GM12878 (cell line): ENCODE measurements at regions not wholly inside any gene's neighbourhood (a gene's known extent, or its start where the extent isn't known, plus 50 kb on each side); places are given as distances from the start of the nearest gene placed in this dataset.

Experiments used
- ATAC-seq: fragments of 200-7000 bp; cut with Tn5 transposase; 3 replicates; pipeline ENCODE4 v1.9.1; 2020; ENCODE audit warnings: mild to moderate bottlenecking, moderate library complexity
- BruUV-seq: library from RNA; stranded (reverse); fragments of 400-500 nt; replicated peaks from 2 replicates; lab custom pipeline; 2021; lab: Mats Ljungman, UMichigan
- CTCF ChIA-PET: fragments of 300-600 bp; sonication (Branson Sonifier 250); formaldehyde crosslinking; extraction: SDS; loops from one replicate; lab custom pipeline; 2021; ENCODE audit warnings: inconsistent platforms; lab: Yijun Ruan, JAX
- POLR2A ChIA-PET: fragments of 350-600 bp; formaldehyde crosslinking; extraction: SDS; loops from one replicate; lab custom pipeline; 2021; ENCODE audit warnings: inconsistent platforms; lab: Charles Lee
- RAD21 ChIA-PET: fragments of 300-600 bp; sonication (Branson Sonifier 250); formaldehyde crosslinking; loops from one replicate; lab custom pipeline; 2023; ENCODE audit warnings: antibody characterized with exemption; ENCODE audit not compliant: unreplicated experiment; lab: Charles Lee
- SMC1A ChIA-PET: fragments of 300-600 bp; sonication (Branson Sonifier 250); formaldehyde crosslinking; loops from one replicate; lab custom pipeline; 2023; ENCODE audit not compliant: unreplicated experiment, uncharacterized antibody; lab: Charles Lee
- DNase-seq: peaks from one replicate; pipeline ENCODE4 v3.0.0-alpha.2; 2011; ENCODE audit warnings: low read depth, low spot score
- FAIRE-seq: peaks from 3 replicates; lab custom pipeline; 2011; peaks lifted over from hg19 to GRCh38; lab: Jason Lieb, UNC
- H2AFZ ChIP-seq: 2 replicates; pipeline ENCODE4 v1.6.0; 2011; ENCODE audit warnings: low read depth, low read length, control low read depth; ENCODE audit not compliant: control insufficient read depth
- H3K27ac ChIP-seq: 2 replicates; pipeline ENCODE4 v1.5.1; 2011; ENCODE audit warnings: control low read depth; ENCODE audit not compliant: control insufficient read depth, insufficient read depth
- H3K27me3 ChIP-seq, 2 experiments: replicated peaks in 1 of 2; 2 replicates each; pipeline versions ENCODE4 v1.6.0 to v1.6.1; 2011; ENCODE audit warnings: low read length in 1 of 2; ENCODE audit not compliant: control insufficient read depth in 2 of 2, insufficient read depth in 2 of 2
- H3K36me3 ChIP-seq, 2 experiments: 2 replicates each; pipeline ENCODE4 v1.5.1; 2011; ENCODE audit warnings: low read length in 1 of 2; ENCODE audit not compliant: control insufficient read depth in 2 of 2, insufficient read depth in 2 of 2
- H3K4me1 ChIP-seq: 2 replicates; pipeline ENCODE4 v1.6.1; 2011; ENCODE audit warnings: mild to moderate bottlenecking, low read length, moderate library complexity, mixed read lengths; ENCODE audit not compliant: control insufficient read depth, insufficient read depth
- H3K4me2 ChIP-seq: 2 replicates; pipeline ENCODE4 v1.6.0; 2011; ENCODE audit warnings: control low read depth; ENCODE audit not compliant: control insufficient read depth, insufficient read depth
- H3K4me3 ChIP-seq: fragments of 200-600 bp; sonication (generic); 2 replicates; pipeline ENCODE4 v1.5.1; 2016
- H3K79me2 ChIP-seq: 2 replicates; pipeline ENCODE4 v1.6.0; 2011; ENCODE audit warnings: low read length; ENCODE audit not compliant: control insufficient read depth, insufficient read depth
- H3K9ac ChIP-seq: 2 replicates; pipeline ENCODE4 v1.8.0; 2011; ENCODE audit warnings: low read length, control low read depth, mixed read lengths; ENCODE audit not compliant: control insufficient read depth, insufficient read depth
- H3K9me3 ChIP-seq: replicated peaks from 3 replicates; pipeline ENCODE4 v1.5.1; 2011; ENCODE audit warnings: mild to moderate bottlenecking, low read length; ENCODE audit not compliant: control insufficient read depth, insufficient read depth
- H4K20me1 ChIP-seq: 2 replicates; pipeline ENCODE4 v1.6.0; 2011; ENCODE audit not compliant: control insufficient read depth, insufficient read depth
- IKZF1 ChIP-seq: fragments of 450-650 bp; conservative IDR thresholded peaks from 2 replicates; pipeline ENCODE4 v1.6.1; 2017; ENCODE audit warnings: antibody characterized with exemption, mild to moderate bottlenecking
- JUND ChIP-seq: IDR thresholded peaks from 2 replicates; pipeline ENCODE4 v1.6.1; 2012; ENCODE audit warnings: low read depth, mild to moderate bottlenecking, low read length, improper control_type of control experiment, moderate library complexity
- KAT2A ChIP-seq: conservative IDR thresholded peaks from 2 replicates; pipeline ENCODE4 v1.6.1; 2011; ENCODE audit warnings: low read depth, low read length; ENCODE audit not compliant: control insufficient read depth
- LARP7 ChIP-seq: fragments of 450-650 bp; IDR thresholded peaks from 2 replicates; pipeline ENCODE4 v1.6.1; 2017; ENCODE audit warnings: mild to moderate bottlenecking
- MLLT1 ChIP-seq: fragments of 450-650 bp; IDR thresholded peaks from 2 replicates; pipeline ENCODE4 v1.6.1; 2016; ENCODE audit warnings: mild to moderate bottlenecking
- POLR2AphosphoS2 ChIP-seq: IDR thresholded peaks from 2 replicates; pipeline ENCODE4 v1.6.1; 2011; ENCODE audit warnings: low read depth, mild to moderate bottlenecking, low read length, improper control_type of control experiment, moderate library complexity
- POU2F2 ChIP-seq: IDR thresholded peaks from 3 replicates; pipeline ENCODE4 v1.6.1; 2011; ENCODE audit warnings: low read depth, mild to moderate bottlenecking, low read length, borderline replicate concordance
- TAF1 ChIP-seq: IDR thresholded peaks from 2 replicates; pipeline ENCODE4 v1.6.1; 2011; ENCODE audit warnings: mild to moderate bottlenecking, low read depth, low read length, borderline replicate concordance
- TCF3 ChIP-seq: IDR thresholded peaks from 2 replicates; pipeline ENCODE4 v1.6.1; 2012; ENCODE audit warnings: low read depth, mild to moderate bottlenecking, low read length, borderline replicate concordance; ENCODE audit not compliant: insufficient read depth
- ZBED1 ChIP-seq: IDR thresholded peaks from 2 replicates; pipeline ENCODE4 v1.6.1; 2016; ENCODE audit warnings: borderline replicate concordance
- WGBS: methylation state at CpG from one replicate; pipeline ENCODE4 v1.1.6; 2016; ENCODE audit warnings: low lambda C conversion rate; ENCODE audit not compliant: insufficient replicate concordance, insufficient coverage; ENCODE audit errors: missing lambda C conversion rate; 5-methylcytosine and 5-hydroxymethylcytosine counted together
- in situ Hi-C: fragments of 300-500 bp; cut with MboI; formaldehyde crosslinking; loops from 9 replicates; pipeline ENCODE4 v1.14.3; 2018; ENCODE audit warnings: mixed read lengths
- intact Hi-C: fragments of 100-400 bp; cut with micrococcal nuclease; formaldehyde crosslinking; loops from one replicate; pipeline ENCODE4 v1.14.2; 2022; ENCODE audit not compliant: unreplicated experiment
- TF ChIP-seq, protein P1 (sequence below): fragments of 450-650 bp; IDR thresholded peaks from 2 replicates; pipeline ENCODE4 v1.6.1; 2017; ENCODE audit warnings: mild to moderate bottlenecking, moderate library complexity
- TF ChIP-seq, protein P2 (sequence below): IDR thresholded peaks from 2 replicates; pipeline ENCODE4 v1.6.1; 2012; ENCODE audit warnings: low read depth, low read length, improper control_type of control experiment
- TF ChIP-seq, protein P3 (sequence below): IDR thresholded peaks from 2 replicates; pipeline ENCODE4 v1.6.1; 2011; ENCODE audit warnings: low read depth, mild to moderate bottlenecking, low read length, moderate library complexity, borderline replicate concordance; ENCODE audit errors: extremely low read depth

- TF ChIP-seq, protein P1, sequence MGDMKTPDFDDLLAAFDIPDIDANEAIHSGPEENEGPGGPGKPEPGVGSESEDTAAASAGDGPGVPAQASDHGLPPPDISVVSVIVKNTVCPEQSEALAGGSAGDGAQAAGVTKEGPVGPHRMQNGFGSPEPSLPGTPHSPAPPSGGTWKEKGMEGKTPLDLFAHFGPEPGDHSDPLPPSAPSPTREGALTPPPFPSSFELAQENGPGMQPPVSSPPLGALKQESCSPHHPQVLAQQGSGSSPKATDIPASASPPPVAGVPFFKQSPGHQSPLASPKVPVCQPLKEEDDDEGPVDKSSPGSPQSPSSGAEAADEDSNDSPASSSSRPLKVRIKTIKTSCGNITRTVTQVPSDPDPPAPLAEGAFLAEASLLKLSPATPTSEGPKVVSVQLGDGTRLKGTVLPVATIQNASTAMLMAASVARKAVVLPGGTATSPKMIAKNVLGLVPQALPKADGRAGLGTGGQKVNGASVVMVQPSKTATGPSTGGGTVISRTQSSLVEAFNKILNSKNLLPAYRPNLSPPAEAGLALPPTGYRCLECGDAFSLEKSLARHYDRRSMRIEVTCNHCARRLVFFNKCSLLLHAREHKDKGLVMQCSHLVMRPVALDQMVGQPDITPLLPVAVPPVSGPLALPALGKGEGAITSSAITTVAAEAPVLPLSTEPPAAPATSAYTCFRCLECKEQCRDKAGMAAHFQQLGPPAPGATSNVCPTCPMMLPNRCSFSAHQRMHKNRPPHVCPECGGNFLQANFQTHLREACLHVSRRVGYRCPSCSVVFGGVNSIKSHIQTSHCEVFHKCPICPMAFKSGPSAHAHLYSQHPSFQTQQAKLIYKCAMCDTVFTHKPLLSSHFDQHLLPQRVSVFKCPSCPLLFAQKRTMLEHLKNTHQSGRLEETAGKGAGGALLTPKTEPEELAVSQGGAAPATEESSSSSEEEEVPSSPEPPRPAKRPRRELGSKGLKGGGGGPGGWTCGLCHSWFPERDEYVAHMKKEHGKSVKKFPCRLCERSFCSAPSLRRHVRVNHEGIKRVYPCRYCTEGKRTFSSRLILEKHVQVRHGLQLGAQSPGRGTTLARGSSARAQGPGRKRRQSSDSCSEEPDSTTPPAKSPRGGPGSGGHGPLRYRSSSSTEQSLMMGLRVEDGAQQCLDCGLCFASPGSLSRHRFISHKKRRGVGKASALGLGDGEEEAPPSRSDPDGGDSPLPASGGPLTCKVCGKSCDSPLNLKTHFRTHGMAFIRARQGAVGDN: no peak
- TF ChIP-seq, protein P2, sequence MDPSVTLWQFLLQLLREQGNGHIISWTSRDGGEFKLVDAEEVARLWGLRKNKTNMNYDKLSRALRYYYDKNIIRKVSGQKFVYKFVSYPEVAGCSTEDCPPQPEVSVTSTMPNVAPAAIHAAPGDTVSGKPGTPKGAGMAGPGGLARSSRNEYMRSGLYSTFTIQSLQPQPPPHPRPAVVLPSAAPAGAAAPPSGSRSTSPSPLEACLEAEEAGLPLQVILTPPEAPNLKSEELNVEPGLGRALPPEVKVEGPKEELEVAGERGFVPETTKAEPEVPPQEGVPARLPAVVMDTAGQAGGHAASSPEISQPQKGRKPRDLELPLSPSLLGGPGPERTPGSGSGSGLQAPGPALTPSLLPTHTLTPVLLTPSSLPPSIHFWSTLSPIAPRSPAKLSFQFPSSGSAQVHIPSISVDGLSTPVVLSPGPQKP: no peak
- TF ChIP-seq, all 136 proteins: peak for 0
These were observed 107.3 kb upstream of the SELENOK start (continued) for GRCh38 chr3:53998980-53999379.

- Histone ChIP-seq H2AFZ (no peak overlapping the region), H3K79me2 (no peaks in the 10 kb centered on the region), H3K4me3 (no peak overlapping the region), H4K20me1 (no peaks in the 10 kb centered on the region), H3K9ac (no peak overlapping the region), H3K27ac (no peak overlapping the region), H3K36me3 (no peaks in the 10 kb centered on the region), H3K4me1 (no peaks in the 10 kb centered on the region), H3K27me3 (peaks cover 0 to 2% of the 10 kb centered on the region in 2 experiments; a peak in 3 of 4 replicates), H3K4me2 (no peak overlapping the region), H3K9me3 (no peaks in the 10 kb centered on the region)
- ChIA-PET POLR2A (no interaction called here), RAD21 (no interaction called here), CTCF (no interaction called here), SMC1A (no interaction called here)
- 33% methylated on average over 4 of the region's 4 CpGs for WGBS
- in situ Hi-C loops (no loop called here), intact Hi-C loops (no loop called here)
- ATAC-seq: no peak
- no TSS peak for BruUV-seq
- DNase-seq: no peak
- FAIRE-seq: no peak
- no peak for TF ChIP-seq ZBED1
- TF ChIP-seq POLR2AphosphoS2: no peak
- TF ChIP-seq LARP7: no peak
- no peak for TF ChIP-seq IKZF1
- TF ChIP-seq, protein P3, sequence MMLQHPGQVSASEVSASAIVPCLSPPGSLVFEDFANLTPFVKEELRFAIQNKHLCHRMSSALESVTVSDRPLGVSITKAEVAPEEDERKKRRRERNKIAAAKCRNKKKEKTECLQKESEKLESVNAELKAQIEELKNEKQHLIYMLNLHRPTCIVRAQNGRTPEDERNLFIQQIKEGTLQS: no peak
- no peak for TF ChIP-seq KAT2A
- no peak for TF ChIP-seq POU2F2
- no peak for TF ChIP-seq MLLT1
- TF ChIP-seq JUND: no peak
- no peak for TF ChIP-seq TCF3
- TF ChIP-seq TAF1: no peak
These were observed 105.8 kb upstream of the SELENOK start for GRCh38 chr3:53997476-53997875.
